Fibroblast of lung (primary cell): ENCODE measurements at regions not wholly inside any gene's neighbourhood (a gene's known extent, or its start where the extent isn't known, plus 50 kb on each side); places are given as distances from the start of the nearest gene placed in this dataset.

ENCODE experiments used
- EZH2 ChIP-seq: IDR thresholded peaks from 2 replicates; pipeline ENCODE4 v1.5.1; 2012; ENCODE audit warnings: low read length, control low read depth, mild to moderate bottlenecking; ENCODE audit errors: missing control alignments
- TF ChIP-seq, protein P1 (sequence below), 2 donors: IDR thresholded peaks in 1 of 2; conservative IDR thresholded peaks in 1 of 2; 1 replicate in 1 of 2; 2 replicates in 1 of 2; pipeline ENCODE4 v1.5.1; 2011 to 2012; ENCODE audit warnings: low read length in 2 of 2, control low read depth in 1 of 2, inconsistent platforms in 1 of 2, low read depth in 1 of 2, mild to moderate bottlenecking in 1 of 2

DNA sequence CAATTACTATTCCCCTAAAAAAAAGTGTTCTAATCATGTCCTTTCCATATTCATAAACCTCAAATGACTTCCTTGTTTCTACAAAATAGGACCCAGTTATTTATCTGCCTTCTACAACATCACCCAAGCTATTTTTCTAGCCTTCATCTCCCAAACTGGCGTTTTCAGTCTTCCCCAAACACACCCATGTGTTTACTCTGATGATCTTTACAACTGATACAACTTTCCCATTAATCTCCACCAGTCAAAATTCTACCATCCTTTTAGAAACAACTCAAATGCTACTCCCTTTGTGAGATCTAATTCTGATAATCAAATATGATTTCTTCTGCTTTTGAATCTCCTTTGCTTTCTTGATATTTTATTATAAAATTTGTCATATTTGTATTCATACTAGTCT is 114.5 kb downstream of the DUSP6 start:
- TF ChIP-seq, protein P1, sequence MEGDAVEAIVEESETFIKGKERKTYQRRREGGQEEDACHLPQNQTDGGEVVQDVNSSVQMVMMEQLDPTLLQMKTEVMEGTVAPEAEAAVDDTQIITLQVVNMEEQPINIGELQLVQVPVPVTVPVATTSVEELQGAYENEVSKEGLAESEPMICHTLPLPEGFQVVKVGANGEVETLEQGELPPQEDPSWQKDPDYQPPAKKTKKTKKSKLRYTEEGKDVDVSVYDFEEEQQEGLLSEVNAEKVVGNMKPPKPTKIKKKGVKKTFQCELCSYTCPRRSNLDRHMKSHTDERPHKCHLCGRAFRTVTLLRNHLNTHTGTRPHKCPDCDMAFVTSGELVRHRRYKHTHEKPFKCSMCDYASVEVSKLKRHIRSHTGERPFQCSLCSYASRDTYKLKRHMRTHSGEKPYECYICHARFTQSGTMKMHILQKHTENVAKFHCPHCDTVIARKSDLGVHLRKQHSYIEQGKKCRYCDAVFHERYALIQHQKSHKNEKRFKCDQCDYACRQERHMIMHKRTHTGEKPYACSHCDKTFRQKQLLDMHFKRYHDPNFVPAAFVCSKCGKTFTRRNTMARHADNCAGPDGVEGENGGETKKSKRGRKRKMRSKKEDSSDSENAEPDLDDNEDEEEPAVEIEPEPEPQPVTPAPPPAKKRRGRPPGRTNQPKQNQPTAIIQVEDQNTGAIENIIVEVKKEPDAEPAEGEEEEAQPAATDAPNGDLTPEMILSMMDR (conservative IDR thresholded peaks at IDR 0.05 in 1 of 2, IDR thresholded peaks at IDR 0.05 in 1 of 2; ENCODE audit: low read depth in 1 of 2, low read length in 2 of 2), result no peak
- no peak for TF ChIP-seq EZH2
